DLD1 (cell line): ENCODE measurements at regions not wholly inside any gene's neighbourhood (a gene's known extent, or its start where the extent isn't known, plus 50 kb on each side); places are given as distances from the start of the nearest gene placed in this dataset.
"Not testable (repeated sequence)": the region's sequence is repeated elsewhere in the genome, so short reads cannot be mapped to it uniquely, and the experiment has no call there.

ENCODE experiments used
- in situ Hi-C: cut with HindIII; loops from 2 replicates; pipeline ENCODE4 v1.10.0; 2017; ENCODE audit warnings: low sequenced_read_pairs

- in situ Hi-C loops: loop anchor here (5.0 kb wide), 1 partner anchor 54 kb away; no protein-coding TSS in a partner anchor
Measured at GRCh38 chr1:232146514-232146913, 483.4 kb downstream of the SIPA1L2 start.

- in situ Hi-C loops: loop anchor here (5.0 kb wide), 1 partner anchor 53 kb away; no protein-coding TSS in a partner anchor
Measured at GRCh38 chr1:232145768-232146167, 484.2 kb downstream of the SIPA1L2 start.

GRCh38 chr1:232144696-232145230 lies 485.2 kb downstream of the SIPA1L2 start:
- in situ Hi-C loops: loop anchor here (5.0 kb wide), 1 partner anchor 52 kb away; no protein-coding TSS in a partner anchor

- in situ Hi-C loops: no loop called here
Measured at GRCh38 chr1:232143315-232143886, 486.5 kb downstream of the SIPA1L2 start.

- in situ Hi-C loops: no loop called here
Measured at GRCh38 chr1:232142403-232143314, 487.3 kb downstream of the SIPA1L2 start.

GRCh38 chr1:232141167-232141448 lies 488.8 kb downstream of the SIPA1L2 start:
- in situ Hi-C loops: not testable (repeated sequence)

GRCh38 chr1:232140419-232141166 lies 489.3 kb downstream of the SIPA1L2 start:
- in situ Hi-C loops: no loop called here

GRCh38 chr1:232139444-232139843 lies 490.5 kb downstream of the SIPA1L2 start:
- in situ Hi-C loops: no loop called here

GRCh38 chr1:232138044-232138443 lies 491.9 kb downstream of the SIPA1L2 start:
- in situ Hi-C loops: no loop called here

- in situ Hi-C loops: no loop called here
Measured at GRCh38 chr1:232137066-232137465, 492.9 kb downstream of the SIPA1L2 start.

GRCh38 chr1:232136136-232136535 lies 493.8 kb downstream of the SIPA1L2 start:
- in situ Hi-C loops: no loop called here

GRCh38 chr1:232134365-232134764 lies 495.6 kb downstream of the SIPA1L2 start:
- in situ Hi-C loops: no loop called here

GRCh38 chr1:232132572-232132971 lies 497.4 kb downstream of the SIPA1L2 start:
- in situ Hi-C loops: no loop called here

- in situ Hi-C loops: no loop called here
Measured at GRCh38 chr1:232131715-232132391, 498.1 kb downstream of the SIPA1L2 start.

- in situ Hi-C loops: no loop called here
Measured at GRCh38 chr1:232130815-232131480, 499.0 kb downstream of the SIPA1L2 start.

GRCh38 chr1:232127190-232127589 lies 500.6 kb downstream of the DISC1 start:
- in situ Hi-C loops: no loop called here

- in situ Hi-C loops: no loop called here
Measured at GRCh38 chr1:232123775-232124659, 497.4 kb downstream of the DISC1 start.

- in situ Hi-C loops: not testable (repeated sequence)
Measured at GRCh38 chr1:232117903-232118302, 491.3 kb downstream of the DISC1 start.

- in situ Hi-C loops: no loop called here
Measured at GRCh38 chr1:232114985-232115384, 488.4 kb downstream of the DISC1 start.
